NCI-H1930 (cell line): ENCODE measurements at regions not wholly inside any gene's neighbourhood (a gene's known extent, or its start where the extent isn't known, plus 50 kb on each side); places are given as distances from the start of the nearest gene placed in this dataset.

Experiments used
- DNase-seq, 2 experiments: peaks; one replicate each; lab custom pipeline; 2025; lab: John Stamatoyannopoulos, UW

- DNase-seq = no peak
These were observed 95.5 kb downstream of the CEBPB start for GRCh38 chr20:50286174-50286511.

- no peak for DNase-seq
These were observed 96.0 kb downstream of the CEBPB start for GRCh38 chr20:50286609-50287008.

- DNase-seq = no peak
These were observed 96.9 kb downstream of the CEBPB start for GRCh38 chr20:50287512-50287911.

- DNase-seq = no peak
These were observed 97.5 kb downstream of the CEBPB start for GRCh38 chr20:50288128-50288623.

- no peak for DNase-seq
These were observed 99.0 kb downstream of the CEBPB start for GRCh38 chr20:50289581-50289980.

- no peak for DNase-seq
These were observed 99.5 kb downstream of the CEBPB start for GRCh38 chr20:50290112-50290511.

- DNase-seq = no peak
These were observed 100.2 kb downstream of the CEBPB start for GRCh38 chr20:50290808-50291207.

GRCh38 chr20:50291254-50292078 is 100.8 kb downstream of the CEBPB start:
- DNase-seq = no peak

- DNase-seq = no peak
These were observed 101.5 kb downstream of the CEBPB start for GRCh38 chr20:50292079-50292590.

GRCh38 chr20:50292591-50293283 is 102.1 kb downstream of the CEBPB start:
- DNase-seq = no peak

- DNase-seq = no peak
These were observed 102.9 kb downstream of the CEBPB start for GRCh38 chr20:50293284-50294139.

GRCh38 chr20:50294164-50295088 is 103.8 kb downstream of the CEBPB start:
- no peak for DNase-seq

GRCh38 chr20:50295345-50295744 is 104.7 kb downstream of the CEBPB start:
- no peak for DNase-seq

- DNase-seq = no peak
These were observed 105.3 kb downstream of the CEBPB start for GRCh38 chr20:50295762-50296449.

- DNase-seq = no peak
These were observed 106.1 kb downstream of the CEBPB start for GRCh38 chr20:50296450-50297375.

GRCh38 chr20:50297498-50298376 is 107.1 kb downstream of the CEBPB start:
- DNase-seq = no peak

GRCh38 chr20:50298554-50299324 is 108.1 kb downstream of the CEBPB start:
- no peak for DNase-seq

GRCh38 chr20:50299325-50299629 is 108.6 kb downstream of the CEBPB start:
- no peak for DNase-seq
